Epithelial cell of proximal tubule (primary cell): ENCODE measurements at regions not wholly inside any gene's neighbourhood (a gene's known extent, or its start where the extent isn't known, plus 50 kb on each side); places are given as distances from the start of the nearest gene placed in this dataset.

Experiments
- DNase-seq: peaks from one replicate; pipeline ENCODE4 v3.0.0-alpha.2; 2011; ENCODE audit warnings: low read depth
- H3K4me3 ChIP-seq: 2 replicates; pipeline ENCODE4 v1.5.1; 2011; ENCODE audit warnings: low read depth, mild to moderate bottlenecking, low read length
- TF ChIP-seq, protein P1 (sequence below): conservative IDR thresholded peaks from 2 replicates; pipeline ENCODE4 v1.5.1; 2012; ENCODE audit warnings: low read depth, mild to moderate bottlenecking, low read length

DNA sequence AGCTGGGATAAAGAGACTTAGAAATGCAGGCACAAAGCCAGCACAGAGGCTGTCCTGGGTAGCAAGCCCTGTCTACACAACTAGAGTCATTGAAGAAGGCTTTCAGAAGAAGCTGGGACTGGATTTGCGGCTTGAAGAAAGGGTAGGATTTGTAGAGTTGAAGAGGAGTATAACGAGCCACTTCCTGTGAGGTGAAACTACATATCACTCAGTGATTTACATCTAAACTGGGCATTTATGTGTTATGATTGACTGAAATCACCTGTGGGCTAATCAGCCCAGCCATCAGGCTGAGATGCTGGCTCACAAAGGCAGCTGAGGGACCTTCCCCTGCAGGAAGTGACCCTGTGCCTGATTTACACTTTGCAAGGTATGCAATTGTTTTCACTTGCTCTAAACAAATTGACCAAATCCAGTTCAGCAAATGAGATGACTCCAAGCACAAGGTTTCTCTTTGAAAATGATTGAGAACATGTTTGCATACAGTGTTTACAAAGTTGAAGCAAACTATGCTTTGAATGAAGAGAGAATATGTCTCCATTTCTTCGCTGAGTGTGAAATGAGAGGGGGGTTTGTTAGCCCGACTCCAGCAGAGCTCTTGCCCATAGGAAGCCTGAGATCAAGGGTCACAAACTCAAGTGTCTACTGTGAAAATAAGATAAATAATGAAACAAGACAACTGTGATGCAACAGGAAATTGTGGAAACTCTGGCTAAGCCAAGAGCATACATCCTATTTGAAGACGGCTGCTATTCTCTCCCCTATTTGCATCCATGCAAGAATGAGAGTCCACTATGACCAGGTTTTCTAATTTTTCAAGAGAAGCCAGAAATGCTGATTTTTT lies 69.3 kb upstream of the HK2 start:
- no peak for DNase-seq
- no peak overlapping the region for H3K4me3 ChIP-seq
- TF ChIP-seq, protein P1, sequence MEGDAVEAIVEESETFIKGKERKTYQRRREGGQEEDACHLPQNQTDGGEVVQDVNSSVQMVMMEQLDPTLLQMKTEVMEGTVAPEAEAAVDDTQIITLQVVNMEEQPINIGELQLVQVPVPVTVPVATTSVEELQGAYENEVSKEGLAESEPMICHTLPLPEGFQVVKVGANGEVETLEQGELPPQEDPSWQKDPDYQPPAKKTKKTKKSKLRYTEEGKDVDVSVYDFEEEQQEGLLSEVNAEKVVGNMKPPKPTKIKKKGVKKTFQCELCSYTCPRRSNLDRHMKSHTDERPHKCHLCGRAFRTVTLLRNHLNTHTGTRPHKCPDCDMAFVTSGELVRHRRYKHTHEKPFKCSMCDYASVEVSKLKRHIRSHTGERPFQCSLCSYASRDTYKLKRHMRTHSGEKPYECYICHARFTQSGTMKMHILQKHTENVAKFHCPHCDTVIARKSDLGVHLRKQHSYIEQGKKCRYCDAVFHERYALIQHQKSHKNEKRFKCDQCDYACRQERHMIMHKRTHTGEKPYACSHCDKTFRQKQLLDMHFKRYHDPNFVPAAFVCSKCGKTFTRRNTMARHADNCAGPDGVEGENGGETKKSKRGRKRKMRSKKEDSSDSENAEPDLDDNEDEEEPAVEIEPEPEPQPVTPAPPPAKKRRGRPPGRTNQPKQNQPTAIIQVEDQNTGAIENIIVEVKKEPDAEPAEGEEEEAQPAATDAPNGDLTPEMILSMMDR, result no peak

DNA sequence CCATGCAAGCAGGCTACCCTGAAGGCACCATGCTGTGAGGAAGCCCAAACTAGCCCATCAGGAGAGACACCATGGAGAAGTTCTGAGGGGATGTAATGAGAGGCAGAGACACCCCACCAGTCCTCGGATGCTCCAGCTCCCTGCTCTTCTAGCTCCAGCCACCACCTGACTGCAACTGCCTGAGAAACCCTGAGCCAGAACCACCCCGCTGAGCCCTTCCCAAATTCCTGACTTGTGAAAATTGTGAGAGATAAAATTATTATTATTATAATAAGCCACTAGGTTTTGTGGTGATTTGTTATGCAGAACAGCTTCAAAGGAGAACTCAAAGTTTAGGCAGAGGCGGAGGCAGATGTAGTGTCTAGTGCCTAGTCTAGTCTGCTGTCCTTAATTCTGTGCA lies 67.1 kb upstream of the HK2 start:
- TF ChIP-seq, protein P1, result no peak
- H3K4me3 ChIP-seq, result no peak overlapping the region
- DNase-seq, result no peak

DNA sequence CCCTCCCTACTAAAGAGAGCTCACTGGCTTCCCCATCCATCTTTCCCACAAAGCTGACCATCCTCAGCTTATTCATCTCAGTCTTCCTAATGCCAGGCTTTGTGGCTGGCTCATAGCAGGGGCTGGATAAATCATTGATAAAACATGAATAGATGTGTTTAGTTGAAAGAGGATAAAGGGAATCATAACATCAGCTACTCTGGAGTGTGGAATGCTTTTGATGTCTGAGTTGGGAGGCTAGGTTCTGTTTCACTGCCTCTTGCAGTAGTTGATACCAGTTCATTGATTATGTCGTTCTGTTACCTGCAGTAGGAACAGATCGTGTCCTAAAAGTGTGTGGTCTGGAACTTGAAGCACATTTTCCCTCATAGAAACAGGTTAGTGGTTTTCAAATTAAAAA lies 66.3 kb upstream of the HK2 start:
- TF ChIP-seq, protein P1, result no peak
- H3K4me3 ChIP-seq, result no peak overlapping the region
- peak; percentile 25 for DNase-seq

DNA sequence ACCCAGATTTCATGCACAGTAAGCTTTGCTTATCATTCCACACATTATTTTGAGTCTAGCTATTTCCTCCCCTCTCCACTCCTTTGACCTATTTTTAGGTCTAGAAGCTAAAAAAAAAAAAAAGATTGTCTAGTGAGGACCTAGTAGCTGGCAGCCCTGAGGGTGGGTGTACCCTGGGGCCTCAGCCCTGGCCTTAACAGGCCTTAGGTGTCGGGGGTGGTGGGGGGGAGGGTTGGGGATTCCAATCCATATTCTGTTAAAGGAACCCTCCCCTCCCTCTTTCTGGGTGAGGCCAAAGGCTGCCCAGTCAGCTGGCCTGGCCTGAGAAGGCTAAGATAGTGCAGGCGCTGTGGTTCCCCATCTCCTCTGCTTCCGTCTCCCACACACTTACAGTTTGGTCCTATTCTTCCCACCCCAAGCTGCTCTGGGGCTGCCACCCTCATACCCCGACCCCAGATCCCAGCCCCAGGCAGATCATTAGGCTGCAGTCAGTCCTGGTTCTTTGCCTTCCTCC lies 65.5 kb upstream of the HK2 start:
- no peak for DNase-seq
- H3K4me3 ChIP-seq, result no peak overlapping the region
- TF ChIP-seq, protein P1, result no peak

DNA sequence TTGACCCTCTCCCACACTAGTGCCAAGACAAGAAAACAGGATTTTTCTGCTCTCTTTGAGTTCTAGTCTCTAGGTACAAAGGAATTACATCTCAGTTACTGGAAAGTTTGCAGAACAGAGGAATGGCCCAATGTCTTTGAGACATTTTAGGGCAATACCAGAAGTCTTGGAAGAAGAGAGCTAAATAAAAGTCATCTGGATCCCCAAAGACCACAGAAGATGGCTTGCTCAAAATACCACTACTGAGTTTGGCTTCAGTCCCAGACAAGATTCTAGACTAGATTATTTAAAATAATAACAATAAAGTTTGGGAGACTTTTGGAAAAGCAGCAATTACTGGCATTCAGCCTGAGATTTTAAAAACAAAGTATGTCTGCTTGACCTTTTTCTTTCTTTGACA lies 61.9 kb upstream of the HK2 start:
- DNase-seq, result no peak
- H3K4me3 ChIP-seq, result no peak overlapping the region
- TF ChIP-seq, protein P1, result no peak

DNA sequence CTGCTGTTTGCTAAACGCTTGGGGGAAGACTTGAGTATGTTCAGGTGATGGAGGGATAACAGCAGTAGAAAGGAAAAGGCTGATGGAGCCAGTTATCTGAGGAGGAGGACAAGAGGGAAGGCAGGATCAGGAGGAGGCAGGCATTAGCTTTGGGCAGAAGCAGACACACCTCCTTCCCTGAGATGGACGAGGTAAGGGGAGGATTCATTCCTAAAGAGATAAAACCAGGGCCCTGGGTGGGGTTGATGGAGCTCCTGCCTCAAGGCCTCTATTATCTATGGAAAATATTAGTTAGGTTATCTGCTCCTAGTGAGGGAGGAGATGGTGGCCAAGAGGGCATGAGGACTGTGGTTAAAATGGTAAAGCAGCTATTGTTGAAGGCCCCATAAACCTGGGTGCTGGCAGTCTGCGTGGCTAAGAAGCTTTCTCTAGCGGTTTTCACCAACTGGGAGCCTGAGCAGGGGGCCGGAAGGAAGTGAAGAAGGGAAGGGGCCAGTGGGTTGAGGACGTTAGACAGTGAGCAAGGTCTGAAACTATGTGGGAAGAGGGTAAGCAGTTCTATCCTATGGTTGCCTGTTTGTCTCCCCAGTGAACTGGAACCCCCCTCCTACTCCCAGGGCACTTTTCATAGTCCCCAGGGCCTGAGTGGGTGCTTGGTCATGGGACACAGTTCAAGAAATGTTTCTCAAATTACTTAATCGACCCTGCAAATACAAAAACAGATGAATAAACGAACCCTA lies 56.6 kb upstream of the HK2 start:
- H3K4me3 ChIP-seq, result no peak overlapping the region
- TF ChIP-seq, protein P1, result no peak
- no peak for DNase-seq
